ENCODE measurements at regions not wholly inside any gene's neighbourhood (a gene's known extent, or its start where the extent isn't known, plus 50 kb on each side); places are given as distances from the start of the nearest gene placed in this dataset.

DNA sequence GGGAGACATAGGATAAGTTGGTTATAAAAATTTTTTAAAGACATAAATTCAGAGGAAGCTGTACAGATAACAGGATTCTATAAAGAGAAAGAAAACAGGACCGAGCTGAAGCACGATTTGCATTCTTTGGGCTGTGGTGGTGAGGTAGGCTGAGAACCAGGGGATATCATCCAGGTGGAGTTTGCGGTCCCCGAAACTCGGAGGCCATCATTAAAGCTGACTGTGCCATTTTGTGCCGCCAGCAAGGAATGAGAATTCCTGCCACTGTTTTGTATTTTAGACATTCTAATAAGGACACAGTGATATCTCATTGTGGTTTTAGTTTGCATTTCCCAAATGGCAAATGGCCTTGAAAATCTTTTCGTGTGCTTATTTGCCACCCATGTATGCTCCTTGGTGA is 197.9 kb downstream of the IRF8 start:
- no peak for DNase-seq (ENCODE audit: low read depth)
- TF ChIP-seq MYC (IDR thresholded peaks at IDR 0.05; ENCODE audit: low read depth, low read length) = no peak
- no peak for TF ChIP-seq POLR2A (IDR thresholded peaks at IDR 0.05; ENCODE audit: extremely low read depth, insufficient read length)
- TF ChIP-seq, protein P1, sequence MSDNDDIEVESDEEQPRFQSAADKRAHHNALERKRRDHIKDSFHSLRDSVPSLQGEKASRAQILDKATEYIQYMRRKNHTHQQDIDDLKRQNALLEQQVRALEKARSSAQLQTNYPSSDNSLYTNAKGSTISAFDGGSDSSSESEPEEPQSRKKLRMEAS (IDR thresholded peaks at IDR 0.05; ENCODE audit: low read depth, low read length) = no peak
- TF ChIP-seq, protein P2, sequence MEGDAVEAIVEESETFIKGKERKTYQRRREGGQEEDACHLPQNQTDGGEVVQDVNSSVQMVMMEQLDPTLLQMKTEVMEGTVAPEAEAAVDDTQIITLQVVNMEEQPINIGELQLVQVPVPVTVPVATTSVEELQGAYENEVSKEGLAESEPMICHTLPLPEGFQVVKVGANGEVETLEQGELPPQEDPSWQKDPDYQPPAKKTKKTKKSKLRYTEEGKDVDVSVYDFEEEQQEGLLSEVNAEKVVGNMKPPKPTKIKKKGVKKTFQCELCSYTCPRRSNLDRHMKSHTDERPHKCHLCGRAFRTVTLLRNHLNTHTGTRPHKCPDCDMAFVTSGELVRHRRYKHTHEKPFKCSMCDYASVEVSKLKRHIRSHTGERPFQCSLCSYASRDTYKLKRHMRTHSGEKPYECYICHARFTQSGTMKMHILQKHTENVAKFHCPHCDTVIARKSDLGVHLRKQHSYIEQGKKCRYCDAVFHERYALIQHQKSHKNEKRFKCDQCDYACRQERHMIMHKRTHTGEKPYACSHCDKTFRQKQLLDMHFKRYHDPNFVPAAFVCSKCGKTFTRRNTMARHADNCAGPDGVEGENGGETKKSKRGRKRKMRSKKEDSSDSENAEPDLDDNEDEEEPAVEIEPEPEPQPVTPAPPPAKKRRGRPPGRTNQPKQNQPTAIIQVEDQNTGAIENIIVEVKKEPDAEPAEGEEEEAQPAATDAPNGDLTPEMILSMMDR (IDR thresholded peaks at IDR 0.05; ENCODE audit: low read depth, low read length) = no peak
- H3K4me3 ChIP-seq (ENCODE audit: low read depth, low read length) = no peak overlapping the region

GRCh38 chr16:86099326-86099725 is 200.4 kb downstream of the IRF8 start:
- TF ChIP-seq, protein P2 (IDR thresholded peaks at IDR 0.05; ENCODE audit: low read depth, low read length) = no peak
- TF ChIP-seq MYC (IDR thresholded peaks at IDR 0.05; ENCODE audit: low read depth, low read length) (no peak), POLR2A (IDR thresholded peaks at IDR 0.05; ENCODE audit: extremely low read depth, insufficient read length) (no peak)
- TF ChIP-seq, protein P1 (IDR thresholded peaks at IDR 0.05; ENCODE audit: low read depth, low read length) = no peak
- no peak for DNase-seq (ENCODE audit: low read depth)
- no peak overlapping the region for H3K4me3 ChIP-seq (ENCODE audit: low read depth, low read length)

- no peak overlapping the region for H3K4me3 ChIP-seq (ENCODE audit: low read depth, low read length)
- TF ChIP-seq, protein P2 (IDR thresholded peaks at IDR 0.05; ENCODE audit: low read depth, low read length) = no peak
- TF ChIP-seq, protein P1 (IDR thresholded peaks at IDR 0.05; ENCODE audit: low read depth, low read length) = no peak
- TF ChIP-seq MYC (IDR thresholded peaks at IDR 0.05; ENCODE audit: low read depth, low read length) = no peak
- TF ChIP-seq POLR2A (IDR thresholded peaks at IDR 0.05; ENCODE audit: extremely low read depth, insufficient read length) = no peak
- DNase-seq (ENCODE audit: low read depth) = no peak
Observed at GRCh38 chr16:86100205-86101136, 201.5 kb downstream of the IRF8 start.

DNA sequence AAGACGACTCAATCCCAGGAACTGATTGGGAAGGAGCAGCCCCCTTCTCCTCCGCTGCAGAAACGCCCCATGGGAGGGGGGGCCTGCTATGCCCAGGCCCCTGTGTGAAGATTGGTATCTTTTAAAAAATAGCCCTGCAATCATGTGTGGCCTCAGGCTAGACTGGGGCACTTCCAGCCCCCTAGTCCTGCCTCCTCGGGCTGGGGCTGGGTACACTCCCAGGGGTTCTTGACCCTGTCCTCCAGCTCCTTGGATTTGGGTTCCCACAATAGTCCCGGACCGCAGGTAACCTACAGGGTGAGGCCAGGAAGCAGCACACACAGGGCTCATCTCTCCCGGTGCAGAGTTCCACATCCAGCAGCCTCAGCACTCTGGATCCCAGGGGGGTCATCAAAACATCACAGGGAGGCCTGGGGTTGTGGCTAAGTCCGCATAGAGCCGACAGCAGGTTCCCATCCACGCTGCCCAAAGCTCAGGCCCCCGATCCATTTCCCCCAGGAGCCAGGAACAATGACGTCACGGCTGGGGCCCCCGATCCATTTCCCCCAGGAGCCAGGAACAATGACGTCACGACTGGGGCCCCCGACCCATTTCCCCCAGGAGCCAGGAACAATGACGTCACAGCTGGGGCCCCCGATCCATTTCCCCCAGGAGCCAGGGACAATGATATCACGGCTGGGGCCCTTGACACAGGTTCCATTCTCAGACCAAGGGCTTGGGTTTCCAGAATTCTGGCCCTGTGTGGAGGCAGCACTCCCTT is 202.4 kb downstream of the IRF8 start:
- DNase-seq (ENCODE audit: low read depth) = no peak
- H3K4me3 ChIP-seq (ENCODE audit: low read depth, low read length) = no peak overlapping the region
- TF ChIP-seq, protein P2 (IDR thresholded peaks at IDR 0.05; ENCODE audit: low read depth, low read length) = no peak
- TF ChIP-seq MYC (IDR thresholded peaks at IDR 0.05; ENCODE audit: low read depth, low read length) (no peak), POLR2A (IDR thresholded peaks at IDR 0.05; ENCODE audit: extremely low read depth, insufficient read length) (no peak)

DNA sequence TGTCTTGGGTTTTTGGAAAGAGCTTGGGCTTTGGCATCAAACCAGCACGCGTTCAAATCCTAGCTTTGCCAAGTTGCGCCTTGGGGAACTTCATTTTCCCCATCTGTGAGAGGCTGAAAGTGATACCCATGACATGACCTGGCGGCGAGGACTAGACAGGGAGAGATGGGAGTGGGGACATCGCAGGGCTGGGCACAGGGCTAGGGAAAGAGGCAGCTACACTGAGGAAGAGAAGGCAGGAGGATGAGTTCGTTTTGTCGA is 202.9 kb downstream of the IRF8 start:
- TF ChIP-seq, protein P2 (IDR thresholded peaks at IDR 0.05; ENCODE audit: low read depth, low read length) = no peak
- no peak for TF ChIP-seq POLR2A (IDR thresholded peaks at IDR 0.05; ENCODE audit: extremely low read depth, insufficient read length)
- TF ChIP-seq MYC (IDR thresholded peaks at IDR 0.05; ENCODE audit: low read depth, low read length) = no peak
- TF ChIP-seq, protein P1 (IDR thresholded peaks at IDR 0.05; ENCODE audit: low read depth, low read length) = no peak
- no peak for DNase-seq (ENCODE audit: low read depth)
- no peak overlapping the region for H3K4me3 ChIP-seq (ENCODE audit: low read depth, low read length)
